ENCODE measurements at regions not wholly inside any gene's neighbourhood (a gene's known extent, or its start where the extent isn't known, plus 50 kb on each side); places are given as distances from the start of the nearest gene placed in this dataset.

GRCh38 chr15:47304656-47305055 lies 412.6 kb upstream of the SEMA6D start:
- TF ChIP-seq POLR2A (IDR thresholded peaks at IDR 0.05; ENCODE audit: low read depth, low read length) (no peak), POLR2AphosphoS5 (IDR thresholded peaks at IDR 0.05; ENCODE audit: low read depth, low read length) (no peak), TAF1 (IDR thresholded peaks at IDR 0.05; ENCODE audit: low read depth, low read length) (no peak), POU2F2 (IDR thresholded peaks at IDR 0.05; ENCODE audit: low read depth, low read length) (no peak), SPI1 (IDR thresholded peaks at IDR 0.05; ENCODE audit: low read depth, low read length) (no peak), PAX5 (IDR thresholded peaks at IDR 0.05; ENCODE audit: insufficient read depth, low read length, severe bottlenecking) (no peak)
